ENCODE measurements at regions not wholly inside any gene's neighbourhood (a gene's known extent, or its start where the extent isn't known, plus 50 kb on each side); places are given as distances from the start of the nearest gene placed in this dataset.

DNA sequence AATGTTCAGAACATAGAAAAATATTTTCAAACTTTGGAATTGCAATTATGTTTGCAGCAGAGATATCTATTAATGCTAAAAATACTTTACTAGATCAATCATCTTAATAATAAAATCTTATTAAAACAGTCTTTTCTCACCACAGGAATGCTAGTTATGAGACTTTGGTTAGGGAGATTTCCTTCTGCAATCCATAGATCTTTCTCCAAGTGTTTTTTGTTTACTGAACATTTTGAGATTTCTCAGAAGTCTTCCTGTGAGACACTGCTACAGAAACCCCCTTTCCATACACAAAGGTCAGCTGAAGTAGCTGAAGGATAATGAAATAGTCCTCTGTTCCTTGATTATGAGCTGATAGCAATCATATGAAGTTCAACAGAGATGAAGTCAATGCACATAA lies 59.4 kb upstream of the RAPH1 start:
- CTCF ChIA-PET: no interaction called here
- POLR2A ChIA-PET (ENCODE audit: low non-redundant PET): no interaction called here

DNA sequence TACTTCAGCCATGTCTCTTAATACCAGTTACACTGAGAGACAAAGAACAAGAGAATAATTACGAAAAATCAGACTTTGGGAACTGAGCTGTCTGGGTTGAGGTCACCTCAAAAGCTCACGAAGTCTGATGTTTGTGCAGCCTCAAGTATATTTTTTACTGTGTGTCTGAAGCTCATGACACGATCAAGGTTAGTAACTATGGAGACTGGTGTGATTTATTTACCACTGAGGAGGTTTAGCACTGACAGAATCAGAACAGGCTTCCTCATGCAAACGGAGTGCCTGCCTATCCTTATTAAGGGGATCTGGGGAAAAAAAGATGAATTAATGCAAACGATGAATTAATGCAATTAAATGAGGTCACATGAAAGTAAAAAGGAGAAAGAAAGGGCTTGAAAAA lies 61.1 kb upstream of the RAPH1 start:
- DNase-seq (ENCODE audit: low spot score): no peak
- Histone ChIP-seq H3K27ac (ENCODE audit: low read depth, low read length, poor library complexity, severe bottlenecking) (no peak overlapping the region), H3K36me3 (ENCODE audit: insufficient read depth, low read length, poor library complexity, severe bottlenecking) (no peaks in the 10 kb centered on the region), H3K4me3 (ENCODE audit: low read depth, low read length, poor library complexity, severe bottlenecking) (no peak overlapping the region), H3K9me3 (ENCODE audit: low read depth, low read length, poor library complexity, severe bottlenecking) (no peaks in the 10 kb centered on the region), H3K27me3 (replicated peaks; ENCODE audit: insufficient read depth, low read depth, low read length, poor library complexity) (no peaks in the 10 kb centered on the region), H3K4me1 (ENCODE audit: insufficient read depth, low read length, poor library complexity, severe bottlenecking) (no peaks in the 10 kb centered on the region)
- BruUV-seq (replicated peaks): no TSS peak
- no peak for TF ChIP-seq EZH2 (IDR thresholded peaks at IDR 0.05; ENCODE audit: borderline replicate concordance, low read depth, low read length, poor library complexity, severe bottlenecking)
- TF ChIP-seq, protein P1, sequence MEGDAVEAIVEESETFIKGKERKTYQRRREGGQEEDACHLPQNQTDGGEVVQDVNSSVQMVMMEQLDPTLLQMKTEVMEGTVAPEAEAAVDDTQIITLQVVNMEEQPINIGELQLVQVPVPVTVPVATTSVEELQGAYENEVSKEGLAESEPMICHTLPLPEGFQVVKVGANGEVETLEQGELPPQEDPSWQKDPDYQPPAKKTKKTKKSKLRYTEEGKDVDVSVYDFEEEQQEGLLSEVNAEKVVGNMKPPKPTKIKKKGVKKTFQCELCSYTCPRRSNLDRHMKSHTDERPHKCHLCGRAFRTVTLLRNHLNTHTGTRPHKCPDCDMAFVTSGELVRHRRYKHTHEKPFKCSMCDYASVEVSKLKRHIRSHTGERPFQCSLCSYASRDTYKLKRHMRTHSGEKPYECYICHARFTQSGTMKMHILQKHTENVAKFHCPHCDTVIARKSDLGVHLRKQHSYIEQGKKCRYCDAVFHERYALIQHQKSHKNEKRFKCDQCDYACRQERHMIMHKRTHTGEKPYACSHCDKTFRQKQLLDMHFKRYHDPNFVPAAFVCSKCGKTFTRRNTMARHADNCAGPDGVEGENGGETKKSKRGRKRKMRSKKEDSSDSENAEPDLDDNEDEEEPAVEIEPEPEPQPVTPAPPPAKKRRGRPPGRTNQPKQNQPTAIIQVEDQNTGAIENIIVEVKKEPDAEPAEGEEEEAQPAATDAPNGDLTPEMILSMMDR (conservative IDR thresholded peaks at IDR 0.05; ENCODE audit: low read depth, low read length): no peak
- ChIA-PET POLR2A (ENCODE audit: low non-redundant PET) (no interaction called here), CTCF (no interaction called here)
- intact Hi-C loops (cut with micrococcal nuclease; ENCODE audit: unreplicated experiment): no loop called here

More for the DNA sequence above, 59.4 kb upstream of the RAPH1 start:
- H3K27ac ChIP-seq (ENCODE audit: low read depth, low read length, poor library complexity, severe bottlenecking): no peak overlapping the region
- no peaks in the 10 kb centered on the region for H3K4me1 ChIP-seq (ENCODE audit: insufficient read depth, low read length, poor library complexity, severe bottlenecking)
- H3K27me3 ChIP-seq (replicated peaks; ENCODE audit: insufficient read depth, low read depth, low read length, poor library complexity): no peaks in the 10 kb centered on the region
- no TSS peak for BruUV-seq (replicated peaks)
- no peaks in the 10 kb centered on the region for H3K9me3 ChIP-seq (ENCODE audit: low read depth, low read length, poor library complexity, severe bottlenecking)
- no peak for DNase-seq (ENCODE audit: low spot score)
- no peaks in the 10 kb centered on the region for H3K36me3 ChIP-seq (ENCODE audit: insufficient read depth, low read length, poor library complexity, severe bottlenecking)
- TF ChIP-seq EZH2 (IDR thresholded peaks at IDR 0.05; ENCODE audit: borderline replicate concordance, low read depth, low read length, poor library complexity, severe bottlenecking): no peak
- TF ChIP-seq, protein P1 (conservative IDR thresholded peaks at IDR 0.05; ENCODE audit: low read depth, low read length): no peak
- no peak overlapping the region for H3K4me3 ChIP-seq (ENCODE audit: low read depth, low read length, poor library complexity, severe bottlenecking)
- intact Hi-C loops (cut with micrococcal nuclease; ENCODE audit: unreplicated experiment): no loop called here

DNA sequence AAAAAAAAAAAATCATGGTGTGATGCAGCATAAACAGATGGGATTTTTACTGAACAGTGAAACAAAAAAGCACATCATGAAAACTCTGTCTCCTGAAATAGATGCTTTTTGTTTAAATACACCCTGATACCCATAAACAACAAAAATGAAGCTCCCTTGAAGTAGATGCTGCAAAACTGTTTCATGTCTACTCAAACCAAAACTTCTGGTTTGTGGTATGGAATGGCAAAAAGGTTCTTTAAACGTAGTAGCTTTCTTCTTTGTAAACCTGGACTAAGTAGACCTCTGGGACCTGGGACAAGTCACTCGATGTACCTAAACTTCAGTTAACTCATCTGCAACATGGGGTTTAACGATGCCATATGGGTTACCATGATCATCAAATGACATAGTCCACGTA lies 64.4 kb upstream of the RAPH1 start:
- intact Hi-C loops (cut with micrococcal nuclease; ENCODE audit: unreplicated experiment): no loop called here
- Histone ChIP-seq H3K9me3 (ENCODE audit: low read depth, low read length, poor library complexity, severe bottlenecking) (no peaks in the 10 kb centered on the region), H3K36me3 (ENCODE audit: insufficient read depth, low read length, poor library complexity, severe bottlenecking) (no peaks in the 10 kb centered on the region), H3K27me3 (replicated peaks; ENCODE audit: insufficient read depth, low read depth, low read length, poor library complexity) (no peaks in the 10 kb centered on the region), H3K4me3 (ENCODE audit: low read depth, low read length, poor library complexity, severe bottlenecking) (no peak overlapping the region), H3K27ac (ENCODE audit: low read depth, low read length, poor library complexity, severe bottlenecking) (no peak overlapping the region), H3K4me1 (ENCODE audit: insufficient read depth, low read length, poor library complexity, severe bottlenecking) (no peaks in the 10 kb centered on the region)
- ChIA-PET POLR2A (ENCODE audit: low non-redundant PET) (no interaction called here), CTCF (interaction anchor here (0.7 kb wide), 1 partner anchor 56 kb away, joined by 3 read pairs; no protein-coding TSS in a partner anchor)
- no TSS peak for BruUV-seq (replicated peaks)
- no peak for DNase-seq (ENCODE audit: low spot score)
- TF ChIP-seq, protein P1 (conservative IDR thresholded peaks at IDR 0.05; ENCODE audit: low read depth, low read length): no peak
- no peak for TF ChIP-seq EZH2 (IDR thresholded peaks at IDR 0.05; ENCODE audit: borderline replicate concordance, low read depth, low read length, poor library complexity, severe bottlenecking)
